Activated CD8-positive, alpha-beta T cell treated with anti-CD3 and anti-CD28 coated beads for 36 hours (primary cell): ENCODE measurements at regions not wholly inside any gene's neighbourhood (a gene's known extent, or its start where the extent isn't known, plus 50 kb on each side); places are given as distances from the start of the nearest gene placed in this dataset.
"Not testable (repeated sequence)": the region's sequence is repeated elsewhere in the genome, so short reads cannot be mapped to it uniquely, and the experiment has no call there.

ENCODE experiments used
- ATAC-seq: fragments of 200-7000 bp; cut with Tn5 transposase; one replicate; pipeline ENCODE4 v1.10.0; 2021; ENCODE audit warnings: mild to moderate bottlenecking, moderate library complexity
- CTCF ChIA-PET: fragments of 350-600 bp; sonication (Branson Sonifier 250); formaldehyde crosslinking; loops from one replicate; lab custom pipeline; 2021; ENCODE audit warnings: antibody characterized with exemption; lab: Charles Lee
- POLR2A ChIA-PET: fragments of 350-600 bp; sonication (Branson Sonifier 250); formaldehyde crosslinking; loops from one replicate; lab custom pipeline; 2021; ENCODE audit warnings: antibody characterized with exemption; lab: Charles Lee
- DNase-seq: peaks from one replicate; pipeline ENCODE4 v3.0.0-alpha.2; 2020
- H3K27ac Mint-ChIP-seq: one replicate; pipeline ENCODE4 v1.8.0; 2021; ENCODE audit warnings: mild to moderate bottlenecking, mixed read lengths
- H3K27me3 Mint-ChIP-seq: one replicate; pipeline ENCODE4 v1.8.0; 2021; ENCODE audit warnings: mixed read lengths
- H3K36me3 Mint-ChIP-seq: one replicate; pipeline ENCODE4 v1.8.0; 2021; ENCODE audit warnings: low read depth, mixed read lengths
- H3K4me1 Mint-ChIP-seq: one replicate; pipeline ENCODE4 v1.8.0; 2021; ENCODE audit warnings: low read depth, mixed read lengths
- H3K4me3 Mint-ChIP-seq: one replicate; pipeline ENCODE4 v1.8.0; 2021; ENCODE audit warnings: mild to moderate bottlenecking, moderate library complexity, mixed read lengths
- H3K9me3 Mint-ChIP-seq: one replicate; pipeline ENCODE4 v1.8.0; 2021; ENCODE audit warnings: mixed read lengths
- CTCF ChIP-seq: fragments of 200-600 bp; IDR thresholded peaks from one replicate; pipeline ENCODE4 v1.8.0; 2022; ENCODE audit warnings: antibody characterized with exemption, mild to moderate bottlenecking
- intact Hi-C: fragments of 100-400 bp; cut with micrococcal nuclease; formaldehyde crosslinking; loops from one replicate; pipeline ENCODE4 v1.10.0; 2022

- ATAC-seq (no peak), DNase-seq (no peak)
- Mint-ChIP-seq H3K9me3 (no peaks in the 10 kb centered on the region), H3K4me3 (no peak overlapping the region), H3K36me3 (no peaks in the 10 kb centered on the region), H3K27ac (no peak overlapping the region), H3K4me1 (no peaks in the 10 kb centered on the region), H3K27me3 (peaks cover 3% of the 10 kb centered on the region)
- CTCF ChIA-PET: no interaction called here
- POLR2A ChIA-PET: no interaction called here
- TF ChIP-seq CTCF: no peak
- intact Hi-C loops: no loop called here
Measured at GRCh38 chr1:14350197-14350596, 248.3 kb upstream of the KAZN start.

- CTCF ChIA-PET: no interaction called here
- intact Hi-C loops: no loop called here
- Mint-ChIP-seq H3K27me3 (peaks cover 3% of the 10 kb centered on the region), H3K9me3 (no peaks in the 10 kb centered on the region), H3K27ac (no peak overlapping the region), H3K36me3 (no peaks in the 10 kb centered on the region), H3K4me3 (no peak overlapping the region), H3K4me1 (no peaks in the 10 kb centered on the region)
- DNase-seq: no peak
- no peak for TF ChIP-seq CTCF
- no peak for ATAC-seq
- POLR2A ChIA-PET: no interaction called here
Measured at GRCh38 chr1:14352897-14353296, 245.6 kb upstream of the KAZN start.

DNA sequence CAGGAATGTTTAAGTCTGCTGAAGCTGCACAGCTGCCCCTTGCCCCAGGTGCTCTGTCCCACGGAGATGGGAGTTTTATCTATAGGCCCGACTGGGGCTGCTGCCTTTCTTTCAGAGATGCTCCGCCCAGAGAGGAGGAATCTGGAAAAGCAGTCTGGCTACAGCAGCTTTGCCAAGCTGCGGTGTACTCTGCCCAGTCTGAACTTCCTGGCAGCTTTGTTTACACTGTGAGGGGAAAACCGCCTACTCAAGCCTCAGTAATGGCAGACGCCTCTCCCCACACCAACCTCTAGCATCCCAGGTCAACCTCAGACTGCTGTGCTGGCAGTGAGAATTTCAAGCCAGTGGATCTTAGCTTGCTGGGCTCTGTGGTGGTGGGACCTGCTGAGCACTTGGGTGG, 237.5 kb upstream of the KAZN start:
- ATAC-seq, H3K4me1 Mint-ChIP-seq, H3K27ac Mint-ChIP-seq, DNase-seq, H3K4me3 Mint-ChIP-seq, POLR2A ChIA-PET, intact Hi-C loops, H3K27me3 Mint-ChIP-seq, CTCF ChIA-PET, H3K9me3 Mint-ChIP-seq, H3K36me3 Mint-ChIP-seq: not testable (repeated sequence)

GRCh38 chr1:14362331-14362730, 236.2 kb upstream of the KAZN start:
- no peaks in the 10 kb centered on the region for H3K4me1 Mint-ChIP-seq
- no peaks in the 10 kb centered on the region for H3K36me3 Mint-ChIP-seq
- H3K27ac Mint-ChIP-seq: no peak overlapping the region
- ChIA-PET POLR2A (no interaction called here), CTCF (no interaction called here)
- no peaks in the 10 kb centered on the region for H3K9me3 Mint-ChIP-seq
- no peak for TF ChIP-seq CTCF
- ATAC-seq (no peak), DNase-seq (no peak)
- intact Hi-C loops: no loop called here
- no peak overlapping the region for H3K4me3 Mint-ChIP-seq
- peaks cover 3% of the 10 kb centered on the region for H3K27me3 Mint-ChIP-seq

DNA sequence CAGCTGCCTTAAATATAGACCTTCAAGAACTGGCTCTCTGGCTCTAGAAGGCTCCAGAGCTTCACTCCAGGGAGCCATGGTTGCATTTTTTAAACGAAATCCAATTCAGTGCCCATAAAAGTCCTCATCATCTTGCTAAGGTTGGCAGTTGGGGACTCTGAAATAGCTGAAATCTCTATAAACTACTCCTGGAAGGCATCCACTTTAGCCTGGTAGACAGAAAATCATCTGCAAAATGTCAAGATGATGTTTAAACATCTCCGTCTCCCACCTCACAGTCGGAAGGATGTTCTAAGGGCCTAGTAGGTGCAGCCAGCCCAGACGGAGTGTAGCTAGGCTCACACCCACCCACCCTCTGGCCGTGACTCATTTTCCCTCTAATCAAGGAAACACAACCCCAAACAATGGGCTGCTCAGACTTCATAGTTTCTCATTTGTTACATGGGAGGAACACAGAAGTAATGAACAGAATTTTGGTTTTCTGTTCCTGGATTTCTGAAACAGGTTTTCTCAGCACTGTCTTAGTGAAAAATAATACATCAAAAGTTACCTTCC, 235.4 kb upstream of the KAZN start:
- H3K9me3 Mint-ChIP-seq: no peaks in the 10 kb centered on the region
- H3K36me3 Mint-ChIP-seq: no peaks in the 10 kb centered on the region
- POLR2A ChIA-PET: no interaction called here
- ATAC-seq (no peak), DNase-seq (peak; percentile 7)
- H3K4me3 Mint-ChIP-seq: no peak overlapping the region
- H3K27me3 Mint-ChIP-seq: peaks cover 6% of the 10 kb centered on the region
- intact Hi-C loops: no loop called here
- no peak for TF ChIP-seq CTCF
- H3K4me1 Mint-ChIP-seq: no peaks in the 10 kb centered on the region
- CTCF ChIA-PET: no interaction called here
- H3K27ac Mint-ChIP-seq: no peak overlapping the region
